GM19023 (cell line): ENCODE measurements at regions not wholly inside any gene's neighbourhood (a gene's known extent, or its start where the extent isn't known, plus 50 kb on each side); places are given as distances from the start of the nearest gene placed in this dataset.
A peak's percentile ranks its signal among the peaks of the same experiment; 100 is the strongest.

Experiments
- ATAC-seq: cut with Tn5 transposase; IDR thresholded peaks from one replicate; pipeline ENCODE4 v1.9.1; 2021; ENCODE audit warnings: mild to moderate bottlenecking, moderate library complexity; ENCODE audit not compliant: unreplicated experiment

DNA sequence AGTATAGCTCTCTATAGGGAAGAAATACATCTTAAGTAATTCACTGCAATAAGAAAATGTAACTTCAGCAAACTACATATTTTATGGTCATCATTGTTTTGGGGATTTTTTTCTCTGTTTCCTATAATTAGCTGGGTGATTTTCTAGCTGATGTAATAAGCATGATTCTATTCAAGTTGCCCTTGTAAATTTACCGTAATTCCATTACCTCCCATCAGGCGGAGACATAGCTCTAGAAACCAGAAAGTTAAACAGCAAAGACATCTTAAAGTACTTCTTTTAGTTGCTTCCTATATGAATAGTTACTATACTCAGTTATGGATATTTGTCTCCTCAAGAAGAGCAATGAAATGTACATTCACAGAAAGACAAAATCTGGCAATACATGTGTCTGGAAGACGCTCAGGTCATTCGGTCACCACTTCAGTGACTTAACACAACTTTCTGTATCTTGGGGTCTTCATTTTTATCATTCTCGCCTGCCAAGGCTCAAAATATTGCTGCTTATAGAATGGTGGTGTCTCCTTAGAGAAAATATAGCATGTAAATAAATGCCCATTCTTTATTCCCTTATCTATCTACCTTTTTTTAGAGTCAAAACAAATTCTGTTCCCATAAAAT is 239.9 kb upstream of the ZC3H12C start:
- no peak for ATAC-seq

DNA sequence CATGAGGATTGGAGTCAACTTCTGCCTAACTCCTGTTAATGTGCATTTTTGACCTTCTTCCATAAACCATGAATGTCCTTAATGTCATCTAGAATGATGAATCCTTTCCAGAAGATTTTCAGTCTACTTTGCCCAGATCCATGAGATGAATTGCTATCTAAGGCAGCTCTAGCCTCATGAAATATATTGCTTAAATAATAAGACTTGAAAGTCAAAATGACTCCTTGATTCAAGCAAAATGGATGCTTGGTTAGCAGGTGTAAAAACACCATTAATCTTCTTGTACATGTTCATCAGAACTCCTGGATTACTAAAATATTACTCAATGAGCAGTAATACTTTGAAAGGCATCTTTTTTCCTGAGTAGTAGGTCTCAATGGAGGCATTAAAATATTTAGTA is 238.5 kb upstream of the ZC3H12C start:
- no peak for ATAC-seq

DNA sequence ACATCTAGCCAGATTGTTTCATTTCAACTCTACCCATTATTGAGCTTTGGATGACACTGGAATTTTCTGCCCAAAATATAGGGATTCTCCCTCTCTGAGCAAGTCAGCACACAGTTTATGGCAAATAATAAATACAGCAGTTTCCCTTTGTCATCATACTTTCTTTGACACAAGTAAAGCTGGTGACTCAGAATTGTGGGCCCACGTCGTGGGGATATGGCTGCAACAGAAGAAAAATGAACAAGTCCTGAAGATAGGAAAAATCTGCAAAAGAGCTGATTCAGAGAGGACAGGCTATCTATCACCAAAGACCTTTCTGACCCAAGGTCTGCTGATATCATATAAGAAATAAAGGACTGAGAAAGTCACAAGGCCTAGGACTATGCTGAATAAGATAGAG is 236.3 kb upstream of the ZC3H12C start:
- no peak for ATAC-seq

DNA sequence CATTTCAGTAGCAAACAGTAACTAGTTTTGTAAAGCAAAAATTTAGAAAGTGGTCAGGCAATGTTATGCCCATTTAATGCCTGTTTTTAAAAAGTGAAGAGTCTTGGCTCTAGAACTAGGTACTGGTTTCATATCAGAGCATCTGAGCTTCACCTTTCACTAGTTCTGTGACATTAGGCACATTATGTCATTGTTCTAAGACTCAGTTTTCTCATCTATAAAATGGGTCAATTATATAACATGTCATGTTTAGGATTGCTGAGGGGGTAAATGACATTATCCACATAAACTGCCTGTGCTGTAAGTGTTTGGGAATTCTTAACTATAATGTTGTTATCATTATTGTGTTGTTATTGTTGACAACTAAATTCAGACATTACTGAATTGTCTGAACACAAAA is 235.6 kb upstream of the ZC3H12C start:
- no peak for ATAC-seq

DNA sequence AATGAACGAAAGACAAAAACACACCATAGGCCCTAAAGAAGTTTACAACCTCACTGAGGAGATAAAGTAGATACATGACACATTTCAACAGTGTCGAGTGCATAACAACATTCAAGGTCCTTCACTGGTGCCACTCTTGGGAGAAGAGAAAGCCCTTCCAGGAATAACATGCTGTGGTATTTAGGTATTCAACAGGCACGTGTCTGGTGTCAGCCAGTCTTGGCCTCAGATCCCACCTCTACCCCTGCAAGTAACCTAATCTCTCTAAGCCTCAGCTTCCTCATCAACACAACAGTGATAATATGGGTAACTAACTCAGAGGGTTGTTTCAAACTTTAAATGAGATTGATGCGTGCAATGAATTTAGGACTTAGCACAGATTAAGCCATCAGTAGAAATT is 235.0 kb upstream of the ZC3H12C start:
- ATAC-seq: no peak

DNA sequence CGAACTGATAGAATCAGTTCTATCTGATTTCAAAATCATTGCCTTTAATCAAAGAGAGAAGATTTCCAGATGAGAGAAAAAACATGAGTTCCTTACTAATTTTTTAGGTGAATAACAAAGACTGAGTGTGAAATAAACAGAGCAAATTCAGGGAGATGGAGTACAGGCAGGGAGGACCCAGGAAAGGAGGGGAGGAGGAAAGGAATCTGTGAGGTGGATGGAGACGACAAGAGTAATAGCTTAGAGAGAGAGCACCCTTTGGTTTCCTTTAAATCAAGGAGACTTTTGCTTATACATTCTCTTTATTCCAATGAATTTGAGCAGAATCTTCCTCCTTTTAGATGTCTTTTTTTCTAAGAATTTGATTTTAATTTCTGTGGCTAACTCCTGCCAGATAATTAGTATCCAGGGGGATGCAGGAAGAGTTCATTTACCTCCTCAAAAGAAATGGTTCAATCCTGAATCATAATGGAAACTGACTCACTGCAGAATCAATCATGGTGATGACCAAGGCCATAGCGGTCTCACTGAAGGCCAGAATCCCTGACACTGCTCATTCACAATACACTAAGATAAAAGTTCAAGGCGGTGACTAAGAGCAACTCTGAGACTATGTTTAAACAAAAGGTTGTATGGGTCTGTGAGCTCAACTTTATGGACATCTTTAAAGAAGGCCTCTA is 234.0 kb upstream of the ZC3H12C start:
- ATAC-seq: no peak

DNA sequence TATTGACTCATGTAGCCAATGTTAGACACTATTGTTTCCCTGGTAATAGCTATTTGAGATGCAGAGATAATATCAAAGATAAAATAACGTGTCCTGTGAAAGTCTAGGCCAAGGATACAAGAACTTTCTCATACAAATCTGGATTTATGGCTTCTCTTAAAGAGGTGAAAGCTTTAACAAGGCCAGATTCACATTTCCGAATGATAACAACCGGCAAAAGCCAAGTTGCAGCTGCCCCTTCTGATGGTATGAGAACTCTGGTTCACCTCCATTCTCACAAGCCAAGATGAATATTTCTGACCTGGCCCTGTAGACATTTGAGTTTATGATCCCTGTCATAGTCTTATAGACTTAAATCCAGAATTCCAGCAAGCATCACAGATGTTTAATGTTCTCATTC is 230.4 kb upstream of the ZC3H12C start:
- no peak for ATAC-seq

DNA sequence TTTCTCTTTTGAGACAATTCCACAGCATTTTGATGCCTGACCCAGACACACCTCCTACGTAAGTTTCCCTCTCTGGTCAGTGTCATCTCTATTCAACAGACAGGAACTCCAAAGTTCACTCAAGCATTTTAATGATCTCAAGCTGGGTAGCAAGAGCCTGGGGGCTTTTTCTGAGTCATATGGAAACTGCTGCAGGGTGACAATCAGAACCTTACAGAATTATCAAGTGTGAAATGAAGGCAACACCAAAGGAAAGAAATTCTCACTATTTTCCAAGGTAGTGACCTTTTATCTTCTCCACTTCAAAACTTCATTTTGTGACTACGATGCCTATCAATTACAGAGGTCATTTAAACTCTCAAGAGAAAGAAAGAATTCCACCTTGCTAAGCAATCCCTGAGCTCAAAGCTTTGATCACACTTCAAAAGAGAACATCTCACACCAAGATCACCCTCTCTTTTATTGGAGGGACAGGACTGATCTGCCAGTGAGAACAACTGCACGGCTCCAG is 229.0 kb upstream of the ZC3H12C start:
- ATAC-seq: peak; percentile 96

DNA sequence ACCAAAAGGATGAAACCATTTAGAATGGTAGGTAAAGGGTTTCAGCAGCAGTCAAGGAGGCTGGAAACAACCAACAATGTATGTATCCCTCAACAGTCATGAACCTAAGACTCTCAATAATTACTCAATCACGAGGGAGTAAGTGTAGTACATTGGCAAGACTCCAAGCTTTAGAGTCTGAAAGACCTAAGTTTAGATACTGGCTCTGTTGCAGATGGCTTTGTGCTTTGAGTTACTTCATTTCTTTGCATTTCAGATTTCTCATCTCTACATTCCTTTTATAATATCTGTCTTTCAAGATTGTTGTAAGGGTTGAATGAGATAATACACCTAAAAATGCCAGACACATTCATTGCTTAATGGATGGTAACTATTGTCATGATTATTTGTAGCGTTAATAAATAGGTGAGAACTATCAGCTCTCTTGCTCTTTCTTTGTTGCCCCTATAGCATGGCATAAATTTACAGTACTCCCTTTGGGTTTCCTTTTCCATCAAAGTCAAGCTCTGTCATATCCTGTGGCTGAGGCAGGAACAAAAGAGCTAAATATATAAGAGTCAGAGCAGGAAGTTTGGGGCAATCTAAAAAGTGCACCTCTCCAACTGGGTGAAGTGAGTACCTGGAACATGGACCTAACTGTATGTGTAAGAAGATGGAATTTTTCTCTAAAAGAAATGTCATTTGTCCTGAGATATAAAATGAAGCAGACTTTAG is 228.2 kb upstream of the ZC3H12C start:
- peak; percentile 25 for ATAC-seq

DNA sequence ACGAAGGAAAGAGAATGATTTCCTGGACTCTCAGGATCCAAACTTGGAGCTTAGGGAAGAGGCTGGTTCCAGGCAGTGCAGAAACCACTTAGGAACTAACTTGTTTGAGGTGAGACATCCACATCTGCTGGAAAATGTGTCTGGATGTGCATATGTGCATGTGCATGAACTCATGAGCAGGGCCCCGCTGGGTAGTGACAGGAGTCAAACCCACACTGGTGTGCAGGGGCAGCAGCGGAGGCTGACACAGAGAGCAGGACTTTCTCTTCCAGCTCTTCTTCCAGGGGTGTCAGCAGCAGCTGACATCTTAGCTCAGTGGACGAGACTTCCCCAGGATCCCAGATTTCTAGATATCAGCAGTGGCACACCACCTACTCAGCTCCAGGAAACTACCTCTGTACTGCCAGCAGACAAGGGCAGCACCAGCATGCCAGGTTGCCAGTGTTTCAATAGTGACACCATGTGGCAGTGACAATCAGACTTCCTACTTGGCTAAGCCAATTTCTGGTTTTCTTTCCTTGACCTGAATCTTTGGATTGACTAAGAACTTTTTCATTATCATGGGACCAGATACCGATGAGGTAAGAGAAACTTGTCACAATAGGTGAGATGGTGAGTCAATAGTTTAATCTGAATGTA is 227.5 kb upstream of the ZC3H12C start:
- ATAC-seq: no peak

DNA sequence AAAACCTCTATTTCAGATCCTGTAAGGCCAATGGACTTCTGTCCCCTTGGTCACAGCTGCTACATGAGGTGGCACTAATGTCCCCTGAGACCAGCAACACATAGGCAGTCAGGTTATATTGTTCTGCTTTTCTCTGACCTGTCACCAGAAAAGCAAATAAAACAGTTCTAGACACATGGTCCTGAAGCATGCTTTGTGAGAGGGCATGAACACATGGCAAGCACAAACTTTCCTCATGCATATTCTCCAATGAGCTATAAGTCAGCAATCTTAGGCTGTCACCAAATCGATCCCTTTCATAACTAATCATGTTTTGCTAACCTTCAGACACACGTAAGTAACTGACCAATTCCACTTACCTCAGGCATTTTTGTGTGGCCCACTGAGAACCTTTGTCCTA is 225.4 kb upstream of the ZC3H12C start:
- no peak for ATAC-seq

DNA sequence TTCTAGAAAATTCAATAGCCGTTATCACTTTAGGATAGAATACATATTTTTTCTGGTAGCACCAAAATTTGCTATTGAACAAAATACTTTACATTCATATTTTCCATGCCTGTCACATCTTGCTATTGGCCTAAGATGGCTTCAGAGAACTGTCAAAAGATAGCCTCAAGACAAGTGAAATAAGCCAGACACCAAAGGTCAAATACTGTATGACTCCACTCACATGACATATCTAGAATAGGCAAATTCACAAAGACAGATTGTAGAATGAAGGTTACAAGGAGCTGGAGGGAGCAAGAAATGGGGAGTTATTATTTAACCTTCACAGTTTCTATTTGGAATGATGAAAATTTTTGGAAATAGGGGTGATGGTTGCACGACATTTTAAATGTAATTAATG is 223.7 kb upstream of the ZC3H12C start:
- no peak for ATAC-seq

DNA sequence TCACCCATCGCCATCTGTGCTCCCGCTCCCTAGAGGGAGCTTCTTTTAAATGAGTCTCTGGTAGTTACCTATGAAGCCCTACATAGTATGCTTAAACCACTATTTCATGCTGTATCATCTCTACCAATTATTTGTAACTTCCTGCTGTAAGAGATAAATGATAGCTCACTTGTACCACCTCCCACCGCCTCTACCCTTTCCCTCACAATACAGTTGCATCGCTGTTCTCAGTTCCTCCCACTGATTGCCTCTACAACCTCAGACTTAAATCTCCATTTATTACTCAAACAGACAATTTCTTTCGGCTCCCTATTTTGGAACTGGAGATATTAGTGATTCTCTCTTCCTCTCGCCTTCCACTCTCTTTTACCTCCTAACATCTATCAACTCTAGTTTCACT is 222.9 kb upstream of the ZC3H12C start:
- no peak for ATAC-seq

DNA sequence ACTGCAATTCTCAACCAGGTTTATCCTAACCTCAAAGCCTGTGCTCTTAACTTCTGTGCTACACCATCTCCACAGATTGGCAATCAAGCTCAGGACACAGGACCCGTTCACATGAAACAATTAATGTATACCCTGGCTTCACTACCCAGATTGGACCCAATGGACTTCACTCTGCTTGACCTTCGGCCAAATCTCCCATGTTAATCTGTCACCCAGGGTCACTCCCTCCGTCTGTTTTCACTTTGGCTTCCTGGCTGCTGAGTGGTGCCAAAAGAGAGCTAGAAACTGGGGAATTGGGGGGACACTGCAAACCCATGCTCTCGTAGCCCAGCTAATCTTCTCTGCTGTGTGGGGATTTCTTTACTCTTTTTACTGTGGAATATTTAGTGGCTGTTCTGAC is 216.1 kb upstream of the ZC3H12C start:
- no peak for ATAC-seq

DNA sequence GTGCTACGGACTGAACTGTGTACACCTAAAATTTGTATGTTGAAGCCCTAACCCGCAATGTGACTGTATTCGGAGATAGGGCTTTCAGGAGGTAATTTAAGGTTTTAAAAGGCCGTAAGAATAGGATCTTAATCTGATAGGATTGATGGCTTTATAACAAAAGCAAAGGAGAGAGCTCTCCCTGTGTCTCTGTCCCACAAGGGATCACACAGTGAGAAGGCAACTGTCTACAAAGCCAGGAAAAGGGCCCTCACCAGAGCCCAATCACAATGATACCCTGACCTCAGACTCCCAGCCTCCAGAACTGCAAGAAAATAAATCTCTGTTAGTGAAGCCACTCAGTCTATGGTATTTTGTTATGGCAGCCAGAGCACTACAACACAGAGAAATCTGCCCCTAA is 208.7 kb upstream of the ZC3H12C start:
- no peak for ATAC-seq

DNA sequence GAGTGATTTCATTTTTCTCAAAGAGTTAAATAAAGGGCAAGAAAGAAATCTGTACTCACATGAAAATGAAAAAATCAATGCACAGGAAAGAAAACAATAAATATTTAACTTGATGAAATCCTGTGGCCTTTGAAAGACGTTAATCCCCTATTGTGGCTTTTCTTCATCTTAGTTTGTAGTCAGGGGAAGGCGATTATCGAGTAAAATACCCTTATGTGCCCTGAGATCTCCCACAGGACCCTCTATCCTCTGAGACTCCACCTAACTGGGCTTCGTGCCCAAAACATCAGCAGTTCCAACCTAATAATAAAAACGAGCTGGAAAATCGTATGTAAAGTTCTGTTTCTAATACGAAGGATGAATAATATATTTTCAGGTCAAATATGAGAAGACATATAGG is 208.2 kb upstream of the ZC3H12C start:
- no peak for ATAC-seq

DNA sequence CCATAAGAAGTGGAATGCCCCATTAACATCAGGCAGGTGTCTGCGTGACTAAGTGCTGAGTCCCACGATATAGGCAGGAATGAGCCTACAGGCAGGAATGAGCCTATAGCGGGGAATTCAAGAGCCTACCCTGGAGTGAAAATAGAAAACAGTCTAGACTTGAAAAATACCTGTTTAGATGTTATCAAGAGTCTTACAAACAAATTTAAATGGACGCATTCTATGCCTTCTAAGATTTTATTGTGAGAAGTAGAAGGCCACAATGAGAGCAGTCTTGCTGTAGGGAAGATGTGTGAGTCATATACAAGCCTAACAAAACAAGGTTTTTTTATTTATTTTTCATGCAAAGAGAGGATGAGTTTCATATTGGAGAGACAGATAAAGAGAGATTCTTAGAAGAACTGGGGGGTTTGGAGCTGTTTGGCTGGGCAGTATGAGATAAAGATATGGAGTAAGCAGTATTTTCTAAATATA is 200.8 kb upstream of the ZC3H12C start:
- ATAC-seq: no peak

DNA sequence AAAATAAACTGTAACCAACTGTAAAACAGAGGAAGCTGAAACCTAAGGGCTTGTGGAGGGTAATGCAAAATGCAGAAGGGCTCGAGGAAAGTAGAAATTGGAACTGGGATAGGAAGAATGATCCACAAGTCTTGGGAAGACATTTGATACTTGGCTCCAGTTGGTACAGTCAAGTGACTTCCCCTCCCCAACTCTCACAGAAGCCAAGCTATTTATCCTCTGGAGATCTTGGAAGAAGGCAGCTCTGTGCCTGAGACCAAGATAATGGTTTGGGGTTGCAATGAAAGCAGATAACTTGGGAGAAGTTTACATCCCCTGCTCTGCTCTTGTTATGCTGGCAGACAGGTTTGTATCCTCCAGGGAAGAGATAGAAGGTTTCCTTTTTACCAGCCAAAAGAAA is 198.9 kb upstream of the ZC3H12C start:
- ATAC-seq: no peak

DNA sequence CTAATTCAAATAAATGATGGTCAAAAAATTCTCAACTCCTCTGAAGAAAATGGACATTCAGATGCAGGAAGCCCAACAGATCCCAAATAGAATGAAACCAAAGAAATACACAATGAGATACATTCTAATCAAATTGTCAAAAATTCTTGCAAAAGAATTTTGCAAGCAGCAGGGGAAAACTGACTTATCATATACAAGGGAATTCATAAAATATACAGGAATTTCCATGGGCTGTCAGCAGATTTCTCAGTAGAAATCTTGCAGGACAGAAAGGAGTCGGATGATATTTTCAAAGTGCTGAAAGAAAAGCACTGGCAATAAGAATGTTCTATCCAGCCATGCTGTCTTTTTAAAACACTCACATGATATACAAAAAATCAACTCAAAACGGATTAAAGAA is 194.6 kb upstream of the ZC3H12C start:
- ATAC-seq: no peak

DNA sequence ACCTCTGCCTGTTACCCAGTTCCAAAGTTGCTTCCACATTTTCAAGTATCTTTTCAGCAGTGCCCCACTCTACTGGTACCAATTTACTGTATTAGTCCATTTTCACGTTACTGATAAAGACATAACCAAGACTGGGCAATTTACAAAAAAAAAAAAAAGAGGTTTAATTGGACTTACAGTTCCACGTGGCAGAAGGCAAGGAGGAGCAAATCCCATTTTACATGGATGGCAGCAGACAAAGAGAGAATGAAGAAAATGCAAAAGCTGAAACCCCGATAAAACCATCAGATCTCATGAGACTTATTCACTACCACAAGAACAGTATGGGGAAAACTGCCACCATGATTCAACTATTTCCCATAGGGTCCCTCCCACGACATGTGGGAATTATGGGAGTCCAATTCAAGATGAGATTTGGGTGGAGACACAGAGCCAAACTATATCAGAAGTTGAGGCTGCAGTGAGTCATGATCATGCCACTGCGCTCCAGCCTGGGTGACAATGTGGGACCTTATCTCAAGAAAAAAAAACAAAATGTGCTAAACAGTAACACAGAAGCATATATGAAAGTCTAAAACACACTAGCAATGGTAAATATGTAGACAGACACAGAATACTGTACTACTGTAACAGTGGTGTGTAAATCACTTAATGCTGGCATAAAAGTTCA is 190.3 kb upstream of the ZC3H12C start:
- no peak for ATAC-seq

DNA sequence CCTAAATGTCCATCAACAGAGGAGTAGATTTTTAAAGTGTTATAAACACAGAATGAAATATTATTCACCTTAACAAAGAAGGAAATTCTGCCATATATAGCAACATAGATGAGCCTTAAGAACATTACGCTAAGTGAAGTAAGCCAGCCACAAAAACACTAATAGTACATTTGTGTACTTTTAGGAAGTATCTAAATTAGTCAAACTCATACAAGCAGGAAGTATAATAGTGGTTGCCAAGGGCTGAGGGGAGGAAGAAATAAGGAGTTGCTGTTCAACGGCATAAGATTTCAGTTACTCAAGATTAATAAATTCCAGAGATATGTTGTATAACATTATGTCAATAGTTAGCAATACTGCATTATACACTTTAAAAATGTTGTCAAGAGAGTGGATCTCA is 181.7 kb upstream of the ZC3H12C start:
- no peak for ATAC-seq
